Right ventricle myocardium inferior (tissue), 1 donor: ENCODE measurements at regions not wholly inside any gene's neighbourhood (a gene's known extent, or its start where the extent isn't known, plus 50 kb on each side); places are given as distances from the start of the nearest gene placed in this dataset.

ENCODE experiments used
- ATAC-seq: fragments of 200-7000 bp; cut with Tn5 transposase; one replicate; pipeline ENCODE4 v1.9.1; 2020; ENCODE audit warnings: mild to moderate bottlenecking, moderate library complexity
- DNase-seq: peaks from one replicate; pipeline ENCODE4 v3.0.0; 2021; ENCODE audit errors: missing footprints
- intact Hi-C: fragments of 100-400 bp; cut with DNase I; formaldehyde crosslinking; loops from one replicate; pipeline ENCODE4 v1.11.0; 2022
- donor health status: DM: no; HTN: yes; CAD: no; lungs with severe emphysema.

GRCh38 chr12:53803194-53803593 lies 51.4 kb upstream of the CISTR start:
- DNase-seq, result no peak
- ATAC-seq, result no peak
- intact Hi-C loops, result no loop called here

GRCh38 chr12:53803703-53804102 lies 51.9 kb upstream of the CISTR start:
- ATAC-seq (no peak), DNase-seq (no peak)
- intact Hi-C loops, result no loop called here

- no peak for ATAC-seq
- intact Hi-C loops, result no loop called here
These were observed 52.6 kb upstream of the CISTR start for GRCh38 chr12:53804429-53804828.

GRCh38 chr12:53805067-53805466 lies 53.3 kb upstream of the CISTR start:
- ATAC-seq (no peak), DNase-seq (no peak)
- intact Hi-C loops, result no loop called here

More at GRCh38 chr12:53804429-53804828, 52.6 kb upstream of the CISTR start:
- no peak for DNase-seq

- intact Hi-C loops, result no loop called here
- ATAC-seq, result no peak
- DNase-seq, result no peak
These were observed 54.0 kb upstream of the CISTR start for GRCh38 chr12:53805791-53806190.

- intact Hi-C loops, result no loop called here
- no peak for ATAC-seq
- DNase-seq, result no peak
These were observed 54.9 kb upstream of the CISTR start for GRCh38 chr12:53806721-53807120.

GRCh38 chr12:53807322-53807860 lies 55.6 kb upstream of the CISTR start:
- DNase-seq, result no peak
- intact Hi-C loops, result no loop called here
- ATAC-seq, result no peak

- no peak for ATAC-seq
- DNase-seq, result no peak
- intact Hi-C loops, result no loop called here
These were observed 56.4 kb upstream of the CISTR start for GRCh38 chr12:53808023-53808705.

GRCh38 chr12:53809005-53809404 lies 57.2 kb upstream of the CISTR start:
- intact Hi-C loops, result no loop called here
- ATAC-seq (no peak), DNase-seq (no peak)

- DNase-seq, result no peak
- intact Hi-C loops, result no loop called here
- ATAC-seq, result no peak
These were observed 59.2 kb upstream of the CISTR start for GRCh38 chr12:53810950-53811349.

GRCh38 chr12:53811606-53812005 lies 59.8 kb upstream of the CISTR start:
- ATAC-seq, result no peak
- intact Hi-C loops, result no loop called here
- DNase-seq, result no peak

GRCh38 chr12:53816360-53817020 lies 64.7 kb upstream of the CISTR start:
- intact Hi-C loops, result no loop called here
- DNase-seq, result no peak
- no peak for ATAC-seq

GRCh38 chr12:53817021-53817389 lies 65.2 kb upstream of the CISTR start:
- DNase-seq (no peak), ATAC-seq (no peak)
- intact Hi-C loops, result no loop called here

GRCh38 chr12:53820514-53821306 lies 68.9 kb upstream of the CISTR start:
- peak; percentile 31 for ATAC-seq
- intact Hi-C loops, result no loop called here
- no peak for DNase-seq

GRCh38 chr12:53824001-53824712 lies 72.4 kb upstream of the CISTR start:
- DNase-seq (no peak), ATAC-seq (no peak)
- intact Hi-C loops, result no loop called here

GRCh38 chr12:53825246-53826081 lies 73.7 kb upstream of the CISTR start:
- intact Hi-C loops, result no loop called here
- no peak for ATAC-seq
- no peak for DNase-seq

- ATAC-seq (no peak), DNase-seq (no peak)
- intact Hi-C loops, result no loop called here
These were observed 75.5 kb upstream of the CISTR start for GRCh38 chr12:53827306-53827705.

GRCh38 chr12:53828598-53828997 lies 76.8 kb upstream of the CISTR start:
- intact Hi-C loops, result no loop called here
- DNase-seq, result no peak
- no peak for ATAC-seq
